A673 (cell line): ENCODE measurements at regions not wholly inside any gene's neighbourhood (a gene's known extent, or its start where the extent isn't known, plus 50 kb on each side); places are given as distances from the start of the nearest gene placed in this dataset.

Experiments used
- BruUV-seq: library from RNA; stranded (reverse); fragments of 400-500 nt; replicated peaks from 2 replicates; lab custom pipeline; 2021; lab: Mats Ljungman, UMichigan
- CTCF ChIA-PET: fragments of 300-600 bp; sonication (Branson Sonifier 250); formaldehyde crosslinking; loops from one replicate; lab custom pipeline; 2022; ENCODE audit warnings: antibody characterized with exemption; lab: Charles Lee
- POLR2A ChIA-PET: fragments of 300-600 bp; sonication (Branson Sonifier 250); formaldehyde crosslinking; loops from one replicate; lab custom pipeline; 2022; ENCODE audit warnings: antibody characterized with exemption; ENCODE audit not compliant: low non-redundant PET; lab: Charles Lee
- DNase-seq: peaks from one replicate; pipeline ENCODE4 v3.0.0-alpha.2; 2015; ENCODE audit warnings: low spot score
- H3K27ac ChIP-seq: fragments of 200-600 bp; sonication (generic); 2 replicates; pipeline ENCODE4 v1.5.1; 2016; ENCODE audit warnings: mixed run types, low read depth, mild to moderate bottlenecking, mixed read lengths, antibody characterized with exemption, low read length; ENCODE audit not compliant: poor library complexity, severe bottlenecking
- H3K27me3 ChIP-seq: fragments of 200-600 bp; sonication (generic); replicated peaks from 2 replicates; pipeline ENCODE4 v1.6.1; 2017; ENCODE audit warnings: mixed run types, low read depth, mild to moderate bottlenecking, mixed read lengths, antibody characterized with exemption, low read length; ENCODE audit not compliant: insufficient read depth, poor library complexity
- H3K36me3 ChIP-seq: fragments of 200-600 bp; sonication (generic); 2 replicates; pipeline ENCODE4 v1.6.1; 2016; ENCODE audit warnings: mixed run types, mild to moderate bottlenecking, mixed read lengths, antibody characterized with exemption, low read length; ENCODE audit not compliant: insufficient read depth, poor library complexity, severe bottlenecking
- H3K4me1 ChIP-seq: fragments of 200-600 bp; sonication (generic); 2 replicates; pipeline ENCODE4 v1.6.1; 2017; ENCODE audit warnings: mixed run types, mild to moderate bottlenecking, mixed read lengths, antibody characterized with exemption, low read length; ENCODE audit not compliant: insufficient read depth, poor library complexity, severe bottlenecking
- H3K4me3 ChIP-seq: fragments of 200-600 bp; sonication (generic); 2 replicates; pipeline ENCODE4 v1.5.1; 2016; ENCODE audit warnings: low read depth, mixed run types, mild to moderate bottlenecking, mixed read lengths, low read length; ENCODE audit not compliant: poor library complexity, severe bottlenecking
- H3K9me3 ChIP-seq: fragments of 200-600 bp; sonication (generic); 2 replicates; pipeline ENCODE4 v1.6.1; 2016; ENCODE audit warnings: mixed run types, low read depth, mild to moderate bottlenecking, mixed read lengths, antibody characterized with exemption, low read length; ENCODE audit not compliant: poor library complexity, severe bottlenecking
- CTCF ChIP-seq: fragments of 300-800, 200-600 bp; sonication (generic); conservative IDR thresholded peaks from 2 replicates; pipeline ENCODE4 v1.5.1; 2017; ENCODE audit warnings: low read depth, mild to moderate bottlenecking, antibody characterized with exemption, low read length, moderate library complexity, mixed read lengths
- EZH2 ChIP-seq: fragments of 200-600 bp; sonication (generic); IDR thresholded peaks from 2 replicates; pipeline ENCODE4 v1.6.1; 2017; ENCODE audit warnings: borderline replicate concordance, low read depth, mild to moderate bottlenecking, mixed read lengths, antibody characterized with exemption, low read length; ENCODE audit not compliant: poor library complexity, severe bottlenecking
- intact Hi-C: fragments of 100-400 bp; cut with micrococcal nuclease; formaldehyde crosslinking; loops from one replicate; pipeline ENCODE4 v1.10.0; 2022; ENCODE audit not compliant: unreplicated experiment

DNA sequence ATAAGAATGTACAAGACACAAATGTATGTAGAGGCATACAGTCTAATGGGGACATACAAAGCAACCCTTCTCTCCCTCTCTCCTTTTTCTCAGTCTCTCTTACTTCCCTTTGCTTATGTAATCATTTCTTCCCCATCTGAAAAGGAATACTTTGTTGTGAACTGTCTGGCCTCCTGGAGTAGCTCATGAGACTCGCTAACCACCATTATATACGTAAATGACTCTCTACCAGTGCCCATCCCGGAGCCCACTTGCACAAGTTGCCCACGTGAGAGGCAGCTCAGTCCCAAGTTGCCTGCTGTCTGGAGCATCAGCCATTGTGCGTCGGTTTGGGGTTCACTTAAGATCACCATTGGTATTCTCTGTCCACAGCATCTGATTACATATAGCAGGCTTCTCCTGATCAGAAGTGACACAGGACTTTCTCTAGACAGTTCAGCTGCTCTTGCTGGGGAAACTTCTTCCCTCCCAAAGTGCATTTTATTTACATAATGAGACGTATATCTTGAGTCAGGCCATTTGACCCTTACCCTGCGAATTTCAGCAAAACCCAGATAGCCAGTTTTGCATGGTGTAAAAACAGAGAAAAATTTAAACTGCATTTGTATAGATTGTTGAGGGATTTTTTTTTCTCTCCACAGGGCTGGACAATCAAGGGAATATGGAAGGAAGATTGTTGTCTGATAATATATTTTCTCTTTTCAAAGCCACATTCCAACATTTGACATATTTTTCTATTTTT lies 220.7 kb upstream of the EGLN3 start:
- no peak overlapping the region for H3K4me3 ChIP-seq
- TF ChIP-seq CTCF, result no peak
- no peak for TF ChIP-seq EZH2
- no TSS peak for BruUV-seq
- intact Hi-C loops, result no loop called here
- H3K9me3 ChIP-seq, result no peaks in the 10 kb centered on the region
- DNase-seq, result no peak
- ChIA-PET POLR2A (no interaction called here), CTCF (no interaction called here)
- no peaks in the 10 kb centered on the region for H3K4me1 ChIP-seq
- H3K27me3 ChIP-seq, result no peaks in the 10 kb centered on the region
- H3K36me3 ChIP-seq, result no peaks in the 10 kb centered on the region
- no peak overlapping the region for H3K27ac ChIP-seq

DNA sequence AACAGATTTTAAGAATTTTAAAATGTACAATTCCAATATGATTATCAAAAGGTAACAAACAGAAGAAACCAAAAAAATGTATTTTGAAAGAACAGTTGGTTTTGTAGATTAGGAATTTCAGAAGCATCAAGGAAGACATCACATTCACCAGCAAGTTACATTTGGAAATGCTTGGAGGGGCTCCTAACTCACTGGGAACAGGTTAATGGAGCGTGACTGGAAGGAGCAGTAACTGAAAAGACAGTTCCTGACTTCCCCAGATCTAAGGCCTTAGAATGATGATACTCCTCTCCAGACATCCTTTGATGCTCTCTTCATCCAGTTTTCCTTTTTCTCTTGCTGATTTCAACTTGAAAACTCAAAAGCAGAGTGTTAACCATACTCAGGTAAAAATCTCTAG lies 220.0 kb upstream of the EGLN3 start:
- Histone ChIP-seq H3K36me3 (no peaks in the 10 kb centered on the region), H3K4me3 (no peak overlapping the region), H3K27me3 (no peaks in the 10 kb centered on the region), H3K4me1 (no peaks in the 10 kb centered on the region), H3K27ac (no peak overlapping the region), H3K9me3 (no peaks in the 10 kb centered on the region)
- POLR2A ChIA-PET, result no interaction called here
- BruUV-seq, result no TSS peak
- intact Hi-C loops, result no loop called here
- DNase-seq, result no peak
- CTCF ChIA-PET, result no interaction called here
- TF ChIP-seq EZH2 (no peak), CTCF (no peak)

DNA sequence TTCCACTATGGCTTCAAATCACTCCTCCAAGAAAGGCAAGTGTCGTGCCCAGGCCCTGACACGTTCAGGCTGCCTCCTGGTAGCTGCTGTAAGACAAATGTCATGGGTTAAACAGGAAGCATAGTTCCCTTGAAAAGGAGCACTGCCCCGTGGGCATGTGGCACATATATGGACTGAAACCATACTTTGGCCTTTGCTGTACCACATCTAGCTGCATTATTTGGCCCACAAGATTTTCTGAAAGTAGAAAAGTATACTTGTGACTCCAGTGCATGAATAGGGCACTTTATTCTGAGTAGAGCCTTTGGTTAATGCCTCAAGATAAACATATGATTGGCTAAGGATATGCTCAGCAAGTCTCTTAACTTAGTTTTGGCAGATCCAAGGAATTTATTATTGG lies 218.7 kb upstream of the EGLN3 start:
- H3K36me3 ChIP-seq, result no peaks in the 10 kb centered on the region
- H3K4me3 ChIP-seq, result no peak overlapping the region
- no peak overlapping the region for H3K27ac ChIP-seq
- peaks cover 4% of the 10 kb centered on the region for H3K27me3 ChIP-seq
- ChIA-PET CTCF (no interaction called here), POLR2A (interaction anchor here (0.6 kb wide), 1 partner anchor 714 kb away, joined by 5 read pairs; no protein-coding TSS in a partner anchor)
- TF ChIP-seq EZH2, result no peak
- TF ChIP-seq CTCF, result no peak
- no peaks in the 10 kb centered on the region for H3K4me1 ChIP-seq
- no peak for DNase-seq
- BruUV-seq, result no TSS peak
- intact Hi-C loops, result loop anchor here (5.0 kb wide), 1 partner anchor 33 kb away; no protein-coding TSS in a partner anchor
- H3K9me3 ChIP-seq, result no peaks in the 10 kb centered on the region
